HepG2 (cell line): ENCODE measurements at regions not wholly inside any gene's neighbourhood (a gene's known extent, or its start where the extent isn't known, plus 50 kb on each side); places are given as distances from the start of the nearest gene placed in this dataset.

Experiments
- ATAC-seq: fragments of 200-7000 bp; cut with Tn5 transposase; 3 replicates; pipeline ENCODE4 v1.9.1; 2020; ENCODE audit warnings: mild to moderate bottlenecking, moderate library complexity
- BruUV-seq: library from RNA; stranded (reverse); fragments of 400-500 nt; replicated peaks from 2 replicates; lab custom pipeline; 2021; lab: Mats Ljungman, UMichigan
- CTCF ChIA-PET: fragments of 300-600 bp; formaldehyde crosslinking; extraction: SDS; loops from one replicate; lab custom pipeline; 2021; ENCODE audit warnings: low total read pairs, inconsistent platforms, low intra/inter-chr PET ratio; lab: Yijun Ruan, JAX
- POLR2A ChIA-PET: fragments of 350-600 bp; sonication (Branson Sonifier 250); formaldehyde crosslinking; loops from one replicate; lab custom pipeline; 2020; ENCODE audit warnings: antibody characterized with exemption, inconsistent platforms; lab: Yijun Ruan, JAX
- DNase-seq: peaks from one replicate; pipeline ENCODE4 v3.0.0-alpha.2; 2015; ENCODE audit warnings: low spot score
- FAIRE-seq: peaks from 3 replicates; lab custom pipeline; 2011; peaks lifted over from hg19 to GRCh38; lab: Jason Lieb, UNC
- H2AFZ ChIP-seq: one replicate; pipeline ENCODE4 v1.6.1; 2011; ENCODE audit warnings: low read length, inconsistent platforms
- H3K27ac ChIP-seq: fragments of 300-600 bp; 3 replicates; pipeline ENCODE4 v1.8.0; 2011; ENCODE audit warnings: mixed run types, mild to moderate bottlenecking, mixed read lengths, low read length, inconsistent platforms; ENCODE audit not compliant: insufficient read depth; ENCODE audit errors: extremely low read length
- H3K27me3 ChIP-seq, 2 experiments: fragments of 200-600 bp in 1 of 2; 2 replicates in 1 of 2; 3 replicates in 1 of 2; pipeline versions ENCODE4 v1.6.0 to v1.8.0; 2011; ENCODE audit warnings: low read length in 2 of 2, mild to moderate bottlenecking in 2 of 2, moderate library complexity in 2 of 2, inconsistent platforms in 1 of 2; ENCODE audit not compliant: insufficient read depth in 2 of 2, control insufficient read depth in 1 of 2
- H3K36me3 ChIP-seq, 2 experiments: fragments of 200-600 bp in 1 of 2; replicated peaks in 1 of 2; 2 replicates in 1 of 2; 3 replicates in 1 of 2; pipeline versions ENCODE4 v1.5.1 to v1.8.0; 2011; ENCODE audit warnings: low read length in 2 of 2, inconsistent platforms in 1 of 2; ENCODE audit not compliant: insufficient read depth in 2 of 2, control insufficient read depth in 1 of 2
- H3K4me1 ChIP-seq: 2 replicates; pipeline ENCODE4 v1.5.1; 2012; ENCODE audit warnings: low read length, inconsistent platforms; ENCODE audit not compliant: insufficient read depth
- H3K4me2 ChIP-seq: 2 replicates; pipeline ENCODE4 v1.6.0; 2011; ENCODE audit warnings: low read depth, low read length, inconsistent platforms
- H3K4me3 ChIP-seq, 3 experiments: fragments of 200-600 bp in 1 of 3; sonication (generic), shearing (Covaris generic) in 1 of 3; replicated peaks in 1 of 3; 2 replicates each; pipeline ENCODE4 v1.5.1; 2011 to 2016; ENCODE audit warnings: low read length in 3 of 3, inconsistent platforms in 2 of 3, low read depth in 2 of 3, mild to moderate bottlenecking in 2 of 3, control low read depth in 1 of 3, mixed read lengths in 1 of 3; ENCODE audit not compliant: insufficient read depth in 1 of 3
- H3K79me2 ChIP-seq: one replicate; pipeline ENCODE4 v1.6.1; 2011; ENCODE audit warnings: low read length, inconsistent platforms; ENCODE audit not compliant: insufficient read depth
- H3K9ac ChIP-seq: 2 replicates; pipeline ENCODE4 v1.6.0; 2011; ENCODE audit warnings: mild to moderate bottlenecking, low read depth, low read length, inconsistent platforms; ENCODE audit not compliant: insufficient read depth
- H3K9me3 ChIP-seq: 2 replicates; pipeline ENCODE4 v1.5.1; 2012; ENCODE audit warnings: mild to moderate bottlenecking, low read length
- H4K20me1 ChIP-seq: 2 replicates; pipeline ENCODE4 v1.6.0; 2011; ENCODE audit warnings: inconsistent platforms, mild to moderate bottlenecking, low read length, moderate library complexity; ENCODE audit not compliant: insufficient read depth
- ADNP ChIP-seq: sonication (generic); formaldehyde crosslinking; IDR thresholded peaks from 2 replicates; pipeline ENCODE4 v1.4.0; 2020; ENCODE audit warnings: missing genetic modification reagents
- AFF4 ChIP-seq: sonication (generic); formaldehyde crosslinking; IDR thresholded peaks from 2 replicates; pipeline ENCODE4 v1.4.0; 2020; ENCODE audit warnings: missing genetic modification reagents
- E2F5 ChIP-seq: sonication (generic); formaldehyde crosslinking; conservative IDR thresholded peaks from 2 replicates; pipeline ENCODE4 v1.4.0; 2020; ENCODE audit warnings: missing genetic modification reagents
- GZF1 ChIP-seq: sonication (generic); formaldehyde crosslinking; IDR thresholded peaks from 2 replicates; pipeline ENCODE4 v1.5.1; 2020; ENCODE audit warnings: mild to moderate bottlenecking, missing genetic modification reagents
- KDM6A ChIP-seq: IDR thresholded peaks from 2 replicates; pipeline ENCODE4 v1.6.1; 2016; ENCODE audit warnings: low read depth
- PHF21A ChIP-seq: sonication (generic); formaldehyde crosslinking; IDR thresholded peaks from 2 replicates; pipeline ENCODE4 v1.5.0; 2020; ENCODE audit warnings: mild to moderate bottlenecking, missing genetic modification reagents
- ZNF337 ChIP-seq: sonication (generic); formaldehyde crosslinking; IDR thresholded peaks from 2 replicates; pipeline ENCODE4 v1.5.1; 2020; ENCODE audit warnings: missing genetic modification reagents, low read depth, mild to moderate bottlenecking, borderline replicate concordance
- ZNF644 ChIP-seq: IDR thresholded peaks from 2 replicates; pipeline ENCODE4 v1.6.1; 2016; ENCODE audit warnings: low read depth
- in situ Hi-C: cut with HindIII; loops from 2 replicates; pipeline ENCODE4 v1.10.0; 2017; ENCODE audit warnings: low pct_unique_long_range_greater_than_20kb; ENCODE audit not compliant: extremely low pct_ligation_motif_present
- intact Hi-C: fragments of 100-400 bp; cut with micrococcal nuclease; formaldehyde crosslinking; loops from one replicate; pipeline ENCODE4 v1.10.0; 2022; ENCODE audit not compliant: unreplicated experiment

- TF ChIP-seq KDM6A: no peak
- TF ChIP-seq ADNP (CRISPR knock-in tag): no peak
- TF ChIP-seq PHF21A (CRISPR knock-in tag): no peak
- TF ChIP-seq ZNF337 (CRISPR knock-in tag): no peak
- no peak for TF ChIP-seq GZF1 (CRISPR knock-in tag)
- no peak for TF ChIP-seq ZNF644
- no peak for TF ChIP-seq AFF4 (CRISPR knock-in tag)
- no peak for TF ChIP-seq E2F5 (CRISPR knock-in tag)
- POLR2A ChIA-PET: no interaction called here
- ATAC-seq (no peak), DNase-seq (no peak), FAIRE-seq (no peak)
- Histone ChIP-seq H3K9me3 (no peaks in the 10 kb centered on the region), H2AFZ (no peak overlapping the region), H3K27ac (no peak overlapping the region), H3K9ac (no peak overlapping the region), H3K36me3 (no peaks in the 10 kb centered on the region), H4K20me1 (no peaks in the 10 kb centered on the region), H3K4me1 (no peaks in the 10 kb centered on the region), H3K27me3 (no peaks in the 10 kb centered on the region), H3K4me3 (no peak overlapping the region), H3K79me2 (no peaks in the 10 kb centered on the region), H3K4me2 (no peak overlapping the region)
- CTCF ChIA-PET: no interaction called here
- in situ Hi-C loops: no loop called here
- intact Hi-C loops: no loop called here
- no TSS peak for BruUV-seq
These were observed 235.3 kb upstream of the SETMAR start for GRCh38 chr3:4067893-4068292.
